ENCODE measurements at regions not wholly inside any gene's neighbourhood (a gene's known extent, or its start where the extent isn't known, plus 50 kb on each side); places are given as distances from the start of the nearest gene placed in this dataset.

DNA sequence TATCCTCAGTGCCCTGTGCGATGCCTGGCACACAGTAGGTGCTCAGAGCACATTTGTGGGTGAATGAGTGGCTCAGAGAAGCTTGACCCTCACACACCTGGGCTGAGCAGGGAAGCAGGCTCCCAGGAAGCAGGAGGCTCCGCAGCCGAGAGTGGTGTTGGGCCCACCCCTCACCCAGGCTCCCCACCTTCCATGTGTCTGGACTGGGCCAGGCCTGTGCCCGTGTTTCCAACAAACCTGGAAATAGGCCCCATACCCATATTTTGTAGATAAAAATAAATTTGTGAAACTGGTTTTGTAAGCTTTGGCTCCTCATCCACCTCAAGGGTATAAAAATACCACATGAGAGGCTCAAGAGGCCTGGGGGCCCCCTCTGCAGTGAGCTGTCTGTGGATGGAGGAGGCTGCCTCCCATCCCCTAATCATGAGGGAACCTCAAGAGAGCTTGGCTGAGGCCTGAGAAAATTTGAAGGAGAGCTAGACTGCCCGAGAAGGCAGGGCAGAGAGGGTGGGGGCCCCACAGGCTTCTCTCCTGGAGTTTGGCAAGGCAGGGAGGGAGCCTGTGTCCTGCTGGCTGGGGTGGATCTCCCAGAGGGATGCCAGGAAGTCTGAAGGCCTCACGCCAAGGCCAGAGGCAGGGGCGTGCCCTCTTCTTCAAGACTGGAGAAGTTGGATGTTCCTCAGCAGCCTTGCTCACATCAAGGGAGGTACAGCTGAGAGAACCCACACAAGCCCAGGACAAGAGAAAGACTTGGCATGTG is 147.0 kb upstream of the NECTIN1 start:
- 2% methylated on average over 7 of the region's 7 CpGs for WGBS (ENCODE audit: insufficient coverage, low coverage, missing lambda C conversion rate)
- POLR2A ChIA-PET, result no interaction called here
- no peak for TF ChIP-seq ZNF280B (CRISPR knock-in tag; IDR thresholded peaks at IDR 0.05)
- no peak for TF ChIP-seq RBM15 (IDR thresholded peaks at IDR 0.05; ENCODE audit: insufficient read depth, low read length)
- no peak for TF ChIP-seq MIER1 (IDR thresholded peaks at IDR 0.05; ENCODE audit: low read depth)
- no peak for TF ChIP-seq ESRRB (CRISPR knock-in tag; IDR thresholded peaks at IDR 0.05; ENCODE audit: borderline replicate concordance)
- TF ChIP-seq GABPB1 (CRISPR knock-in tag; IDR thresholded peaks at IDR 0.05), result no peak
- no peak for TF ChIP-seq ZNF174 (CRISPR knock-in tag; IDR thresholded peaks at IDR 0.05)
- TF ChIP-seq HEY1 (CRISPR knock-in tag; IDR thresholded peaks at IDR 0.05; ENCODE audit: borderline replicate concordance), result no peak
- TF ChIP-seq ZNF445 (CRISPR knock-in tag; IDR thresholded peaks at IDR 0.05; ENCODE audit: low read depth), result no peak
- TF ChIP-seq ZNF184 (CRISPR knock-in tag; IDR thresholded peaks at IDR 0.05), result no peak
- TF ChIP-seq HMGXB4 (CRISPR knock-in tag; IDR thresholded peaks at IDR 0.05), result no peak
- TF ChIP-seq SOX6 (IDR thresholded peaks at IDR 0.05), result no peak
- TF ChIP-seq HDAC1 (IDR thresholded peaks at IDR 0.05), result no peak
- no peak for TF ChIP-seq JUND (IDR thresholded peaks at IDR 0.05; ENCODE audit: borderline replicate concordance, low read depth, low read length)
- no peak for TF ChIP-seq JUND (tag; IDR thresholded peaks at IDR 0.05; ENCODE audit: borderline replicate concordance, low read depth, low read length)

More for the DNA sequence above, 147.0 kb upstream of the NECTIN1 start:
- intact Hi-C loops (cut with micrococcal nuclease) (no loop called here), in situ Hi-C loops (cut with MboI) (no loop called here)
- H3K9ac ChIP-seq (ENCODE audit: insufficient read depth in 1 of 2, low read depth in 2 of 2, low read length in 2 of 2), result no peak overlapping the region
- no peak for DNase-seq (ENCODE audit: extremely low read depth in 1 of 4, low spot score in 3 of 4)
- no peak overlapping the region for H3K27ac ChIP-seq (ENCODE audit: extremely low read depth, low read depth, low read length)
- H3K9me1 ChIP-seq (ENCODE audit: control insufficient read depth, insufficient read depth, low read length), result no peaks in the 10 kb centered on the region
- H4K20me1 ChIP-seq (replicated peaks; ENCODE audit: control insufficient read depth, insufficient read depth, low read length), result peaks cover 4% of the 10 kb centered on the region; the same call in 1 of the 2 replicates
- no peak for ATAC-seq
- no peaks in the 10 kb centered on the region for H3K79me2 ChIP-seq (ENCODE audit: control insufficient read depth, insufficient read depth, low read length)
- FAIRE-seq, result no peak
- no peak overlapping the region for H2AFZ ChIP-seq (ENCODE audit: low read depth, low read length)
- no peak overlapping the region for H3K4me2 ChIP-seq (ENCODE audit: insufficient read depth, low read length)
- H3K36me3 ChIP-seq (ENCODE audit: control insufficient read depth, insufficient read depth, low read length), result no peaks in the 10 kb centered on the region
- H3K9me3 ChIP-seq (replicated peaks; ENCODE audit: control insufficient read depth, insufficient read depth, low read depth, low read length), result no peaks in the 10 kb centered on the region
- CTCF ChIA-PET (ENCODE audit: low intra/inter-chr PET ratio), result no interaction called here
- H3K27me3 ChIP-seq (ENCODE audit: control insufficient read depth in 2 of 2, insufficient read depth in 2 of 2, low read length in 2 of 2), result peaks cover 12 to 52% of the 10 kb centered on the region in 2 experiments; a peak in 4 of 5 replicates
- no peaks in the 10 kb centered on the region; a peak in 1 of 5 replicates for H3K4me1 ChIP-seq (replicated peaks in 1 of 2; ENCODE audit: control insufficient read depth in 2 of 2, insufficient read depth in 2 of 2, low read length in 2 of 2)
- BruUV-seq (replicated peaks), result no TSS peak
- no peak overlapping the region for H3K4me3 ChIP-seq

Data from K562 (cell line).